ENCODE measurements at regions not wholly inside any gene's neighbourhood (a gene's known extent, or its start where the extent isn't known, plus 50 kb on each side); places are given as distances from the start of the nearest gene placed in this dataset.

GRCh38 chr7:20010877-20011276 is 206.3 kb downstream of the MACC1 start:
- TF ChIP-seq CTCF (conservative IDR thresholded peaks at IDR 0.05) = no peak
- TF ChIP-seq ZFX (IDR thresholded peaks at IDR 0.05) = no peak

Data from C4-2B (cell line).